ENCODE measurements at regions not wholly inside any gene's neighbourhood (a gene's known extent, or its start where the extent isn't known, plus 50 kb on each side); places are given as distances from the start of the nearest gene placed in this dataset.

- H4K91ac ChIP-seq (ENCODE audit: low read length): no peak overlapping the region
- H3K14ac ChIP-seq (ENCODE audit: low read length in 2 of 2): no peak overlapping the region
- no peak overlapping the region for H3K9ac ChIP-seq (ENCODE audit: low read length)
- no peak overlapping the region for H4K8ac ChIP-seq (ENCODE audit: low read length)
- H3K79me1 ChIP-seq (replicated peaks; ENCODE audit: low read length, poor library complexity, severe bottlenecking): no peaks in the 10 kb centered on the region
- no peak overlapping the region for H3K4me2 ChIP-seq (ENCODE audit: low read length, poor library complexity, severe bottlenecking)
- no peak overlapping the region for H2BK15ac ChIP-seq (ENCODE audit: low read depth, poor library complexity, severe bottlenecking)
- no peak overlapping the region for H3K4me3 ChIP-seq (ENCODE audit: insufficient read depth in 1 of 2, low read depth in 1 of 2, low read length in 2 of 2)
- H3K4ac ChIP-seq (ENCODE audit: low read depth in 1 of 2, low read length in 2 of 2): no peak overlapping the region
- DNase-seq: peak; percentile 49
- H2BK120ac ChIP-seq (ENCODE audit: low read depth, low read length): no peak overlapping the region
- H3K18ac ChIP-seq (ENCODE audit: low read depth in 1 of 2, low read length in 2 of 2): no peak overlapping the region
- no peak overlapping the region for H2AFZ ChIP-seq (ENCODE audit: low read depth, low read length)
- no CpG with 5 or more reads among the region's 1 CpG for whole genome bisulfite sequencing
- H3K23ac ChIP-seq (ENCODE audit: low read length in 2 of 2): no peak overlapping the region
- no peaks in the 10 kb centered on the region for H3K36me3 ChIP-seq (ENCODE audit: control insufficient read depth in 1 of 2, insufficient read depth in 2 of 2, low read depth in 1 of 2, low read length in 2 of 2)
- H2BK12ac ChIP-seq (ENCODE audit: low read length in 2 of 2): no peak overlapping the region
- H3K4me1 ChIP-seq (ENCODE audit: control insufficient read depth, insufficient read depth, low read depth, low read length): peaks cover 6% of the 10 kb centered on the region
- no peaks in the 10 kb centered on the region for H3K9me3 ChIP-seq (ENCODE audit: control insufficient read depth, low read length)
- peak overlapping the region; percentile 4 for H3K27ac ChIP-seq (ENCODE audit: low read length, poor library complexity, severe bottlenecking)
- H2AK5ac ChIP-seq (ENCODE audit: low read length, severe bottlenecking): no peak overlapping the region
- no peak overlapping the region for H2BK5ac ChIP-seq (ENCODE audit: low read depth, low read length, poor library complexity, severe bottlenecking)
- H3K27me3 ChIP-seq (ENCODE audit: control insufficient read depth in 1 of 2, insufficient read depth in 1 of 2, low read length in 2 of 2): no peaks in the 10 kb centered on the region
Measured at GRCh38 chr15:38059665-38060064, 125.2 kb downstream of the TMCO5A start.

- Histone ChIP-seq H3K9ac (ENCODE audit: low read length) (peak overlapping the region; percentile 23), H4K91ac (ENCODE audit: low read length) (no peak overlapping the region), H2AFZ (ENCODE audit: low read depth, low read length) (no peak overlapping the region), H3K36me3 (ENCODE audit: control insufficient read depth in 1 of 2, insufficient read depth in 2 of 2, low read depth in 1 of 2, low read length in 2 of 2) (no peaks in the 10 kb centered on the region), H2BK15ac (ENCODE audit: low read depth, poor library complexity, severe bottlenecking) (no peak overlapping the region), H3K4me1 (ENCODE audit: control insufficient read depth, insufficient read depth, low read depth, low read length) (peaks cover 6% of the 10 kb centered on the region), H2AK5ac (ENCODE audit: low read length, severe bottlenecking) (no peak overlapping the region), H2BK120ac (ENCODE audit: low read depth, low read length) (no peak overlapping the region), H2BK5ac (ENCODE audit: low read depth, low read length, poor library complexity, severe bottlenecking) (no peak overlapping the region), H2BK12ac (ENCODE audit: low read length in 2 of 2) (no peak overlapping the region), H3K4me2 (ENCODE audit: low read length, poor library complexity, severe bottlenecking) (no peak overlapping the region), H3K18ac (ENCODE audit: low read depth in 1 of 2, low read length in 2 of 2) (no peak overlapping the region), H3K27me3 (ENCODE audit: control insufficient read depth in 1 of 2, insufficient read depth in 1 of 2, low read length in 2 of 2) (no peaks in the 10 kb centered on the region), H3K27ac (ENCODE audit: low read length, poor library complexity, severe bottlenecking) (no peak overlapping the region), H3K14ac (ENCODE audit: low read length in 2 of 2) (no peak overlapping the region), H4K8ac (ENCODE audit: low read length) (no peak overlapping the region), H3K23ac (ENCODE audit: low read length in 2 of 2) (no peak overlapping the region), H3K79me1 (replicated peaks; ENCODE audit: low read length, poor library complexity, severe bottlenecking) (no peaks in the 10 kb centered on the region), H3K4ac (ENCODE audit: low read depth in 1 of 2, low read length in 2 of 2) (no peak overlapping the region), H3K9me3 (ENCODE audit: control insufficient read depth, low read length) (no peaks in the 10 kb centered on the region), H3K4me3 (ENCODE audit: insufficient read depth in 1 of 2, low read depth in 1 of 2, low read length in 2 of 2) (peak overlapping the region in 1 of 2 experiments; percentile 2)
- WGBS: 57% methylated on average over 4 of the region's 6 CpGs
- no peak for DNase-seq
Measured at GRCh38 chr15:38061856-38062649, 127.6 kb downstream of the TMCO5A start.

GRCh38 chr15:38062696-38063095 lies 128.3 kb downstream of the TMCO5A start:
- H3K9me3 ChIP-seq (ENCODE audit: control insufficient read depth, low read length): no peaks in the 10 kb centered on the region
- no peak overlapping the region for H3K18ac ChIP-seq (ENCODE audit: low read depth in 1 of 2, low read length in 2 of 2)
- H3K36me3 ChIP-seq (ENCODE audit: control insufficient read depth in 1 of 2, insufficient read depth in 2 of 2, low read depth in 1 of 2, low read length in 2 of 2): no peaks in the 10 kb centered on the region
- no peak overlapping the region for H3K14ac ChIP-seq (ENCODE audit: low read length in 2 of 2)
- peaks cover 6% of the 10 kb centered on the region for H3K4me1 ChIP-seq (ENCODE audit: control insufficient read depth, insufficient read depth, low read depth, low read length)
- H2BK12ac ChIP-seq (ENCODE audit: low read length in 2 of 2): no peak overlapping the region
- H2BK15ac ChIP-seq (ENCODE audit: low read depth, poor library complexity, severe bottlenecking): no peak overlapping the region
- H3K4ac ChIP-seq (ENCODE audit: low read depth in 1 of 2, low read length in 2 of 2): no peak overlapping the region
- no peak overlapping the region for H2AFZ ChIP-seq (ENCODE audit: low read depth, low read length)
- H4K8ac ChIP-seq (ENCODE audit: low read length): no peak overlapping the region
- no peak overlapping the region for H3K4me2 ChIP-seq (ENCODE audit: low read length, poor library complexity, severe bottlenecking)
- H3K79me1 ChIP-seq (replicated peaks; ENCODE audit: low read length, poor library complexity, severe bottlenecking): no peaks in the 10 kb centered on the region
- no peak overlapping the region for H2AK5ac ChIP-seq (ENCODE audit: low read length, severe bottlenecking)
- H4K91ac ChIP-seq (ENCODE audit: low read length): no peak overlapping the region
- H3K9ac ChIP-seq (ENCODE audit: low read length): peak overlapping the region; percentile 23
- no peak overlapping the region for H3K27ac ChIP-seq (ENCODE audit: low read length, poor library complexity, severe bottlenecking)
- DNase-seq: no peak
- no peak overlapping the region for H2BK120ac ChIP-seq (ENCODE audit: low read depth, low read length)
- no peak overlapping the region for H2BK5ac ChIP-seq (ENCODE audit: low read depth, low read length, poor library complexity, severe bottlenecking)
- WGBS: 92% methylated on average over 3 of the region's 7 CpGs
- H3K4me3 ChIP-seq (ENCODE audit: insufficient read depth in 1 of 2, low read depth in 1 of 2, low read length in 2 of 2): peak overlapping the region in 1 of 2 experiments; percentile 2
- H3K27me3 ChIP-seq (ENCODE audit: control insufficient read depth in 1 of 2, insufficient read depth in 1 of 2, low read length in 2 of 2): no peaks in the 10 kb centered on the region
- H3K23ac ChIP-seq (ENCODE audit: low read length in 2 of 2): no peak overlapping the region

GRCh38 chr15:38065721-38066345 lies 131.4 kb downstream of the TMCO5A start:
- no peak overlapping the region for H2BK15ac ChIP-seq (ENCODE audit: low read depth, poor library complexity, severe bottlenecking)
- H3K14ac ChIP-seq (ENCODE audit: low read length in 2 of 2): no peak overlapping the region
- H2AK5ac ChIP-seq (ENCODE audit: low read length, severe bottlenecking): no peak overlapping the region
- no peak overlapping the region for H3K23ac ChIP-seq (ENCODE audit: low read length in 2 of 2)
- no peaks in the 10 kb centered on the region for H3K27me3 ChIP-seq (ENCODE audit: control insufficient read depth in 1 of 2, insufficient read depth in 1 of 2, low read length in 2 of 2)
- H3K4me1 ChIP-seq (ENCODE audit: control insufficient read depth, insufficient read depth, low read depth, low read length): peaks cover 9% of the 10 kb centered on the region
- no peak overlapping the region for H3K4me3 ChIP-seq (ENCODE audit: insufficient read depth in 1 of 2, low read depth in 1 of 2, low read length in 2 of 2)
- H2BK120ac ChIP-seq (ENCODE audit: low read depth, low read length): no peak overlapping the region
- H3K27ac ChIP-seq (ENCODE audit: low read length, poor library complexity, severe bottlenecking): no peak overlapping the region
- no peak overlapping the region for H3K18ac ChIP-seq (ENCODE audit: low read depth in 1 of 2, low read length in 2 of 2)
- H4K8ac ChIP-seq (ENCODE audit: low read length): no peak overlapping the region
- no peak overlapping the region for H3K4ac ChIP-seq (ENCODE audit: low read depth in 1 of 2, low read length in 2 of 2)
- 90% methylated on average over 3 of the region's 5 CpGs for WGBS
- no peaks in the 10 kb centered on the region for H3K79me1 ChIP-seq (replicated peaks; ENCODE audit: low read length, poor library complexity, severe bottlenecking)
- H3K9me3 ChIP-seq (ENCODE audit: control insufficient read depth, low read length): no peaks in the 10 kb centered on the region
- no peak overlapping the region for H2BK5ac ChIP-seq (ENCODE audit: low read depth, low read length, poor library complexity, severe bottlenecking)
- no peak overlapping the region for H3K9ac ChIP-seq (ENCODE audit: low read length)
- no peak overlapping the region for H4K91ac ChIP-seq (ENCODE audit: low read length)
- H3K36me3 ChIP-seq (ENCODE audit: control insufficient read depth in 1 of 2, insufficient read depth in 2 of 2, low read depth in 1 of 2, low read length in 2 of 2): no peaks in the 10 kb centered on the region
- H2AFZ ChIP-seq (ENCODE audit: low read depth, low read length): no peak overlapping the region
- H3K4me2 ChIP-seq (ENCODE audit: low read length, poor library complexity, severe bottlenecking): no peak overlapping the region
- H2BK12ac ChIP-seq (ENCODE audit: low read length in 2 of 2): no peak overlapping the region
- no peak for DNase-seq

Data from mesenchymal stem cell (in vitro differentiated cells and primary cell).